ENCODE measurements at regions not wholly inside any gene's neighbourhood (a gene's known extent, or its start where the extent isn't known, plus 50 kb on each side); places are given as distances from the start of the nearest gene placed in this dataset.
"Not testable (repeated sequence)": the region's sequence is repeated elsewhere in the genome, so short reads cannot be mapped to it uniquely, and the experiment has no call there.

DNA sequence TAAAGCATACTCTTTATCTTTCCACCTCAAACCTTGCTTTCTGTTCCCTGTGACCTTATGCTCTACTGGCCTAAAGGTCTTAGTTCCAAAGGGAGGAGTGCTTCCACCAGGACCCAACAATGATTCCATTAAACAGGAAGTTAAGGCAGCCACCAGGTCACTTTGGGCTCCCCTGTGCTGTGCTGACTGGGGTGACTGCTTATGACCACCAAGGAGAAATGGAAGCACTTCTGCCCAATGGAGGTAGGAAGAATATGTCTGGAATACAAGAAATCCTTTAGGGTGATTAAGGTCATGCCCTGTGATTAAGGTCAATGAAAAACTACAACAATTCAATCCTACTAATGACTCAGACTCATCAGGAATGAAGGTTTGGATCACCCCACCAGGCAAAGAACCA lies 233.8 kb upstream of the CDH11 start:
- no peak for DNase-seq (ENCODE audit: low spot score)

DNA sequence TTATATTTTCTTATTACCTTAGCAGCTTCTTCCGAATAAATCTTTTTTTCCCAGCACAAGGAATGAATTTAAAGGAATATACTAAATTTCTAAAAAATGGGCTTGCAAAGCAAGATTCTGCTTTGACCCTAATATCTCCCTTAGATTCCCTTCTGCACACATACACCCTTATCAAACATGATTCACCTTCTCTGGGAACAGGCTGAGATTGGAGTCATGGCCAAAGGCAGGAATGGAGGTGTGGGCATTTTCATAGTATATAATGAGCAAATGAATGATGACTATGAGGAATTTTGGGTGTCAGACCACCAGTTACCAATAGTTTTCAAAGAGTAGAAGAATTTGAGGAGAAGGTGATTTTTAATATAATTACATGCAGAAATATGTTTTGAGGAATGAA lies 231.3 kb upstream of the CDH11 start:
- no peak for DNase-seq (ENCODE audit: low spot score)

DNA sequence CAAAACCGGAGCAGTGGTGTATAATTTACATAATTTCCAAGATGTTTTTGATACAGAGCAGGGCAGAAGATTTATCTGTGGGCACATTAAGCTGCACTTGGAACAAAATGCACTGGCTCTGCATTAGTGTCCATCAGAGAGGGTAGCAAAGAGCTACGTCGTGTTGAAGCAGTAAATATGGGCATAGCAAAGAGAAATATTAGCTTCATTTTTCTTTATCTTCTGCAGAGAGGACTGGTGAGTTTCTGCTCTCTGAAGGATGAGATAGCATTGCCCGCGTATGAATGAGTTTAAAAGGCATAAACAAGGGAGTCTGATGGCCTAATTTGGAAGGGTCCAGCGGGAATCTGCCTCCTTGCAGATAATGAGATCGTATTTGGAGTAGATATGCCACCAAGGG lies 227.8 kb upstream of the CDH11 start:
- DNase-seq (ENCODE audit: low spot score) = no peak

DNA sequence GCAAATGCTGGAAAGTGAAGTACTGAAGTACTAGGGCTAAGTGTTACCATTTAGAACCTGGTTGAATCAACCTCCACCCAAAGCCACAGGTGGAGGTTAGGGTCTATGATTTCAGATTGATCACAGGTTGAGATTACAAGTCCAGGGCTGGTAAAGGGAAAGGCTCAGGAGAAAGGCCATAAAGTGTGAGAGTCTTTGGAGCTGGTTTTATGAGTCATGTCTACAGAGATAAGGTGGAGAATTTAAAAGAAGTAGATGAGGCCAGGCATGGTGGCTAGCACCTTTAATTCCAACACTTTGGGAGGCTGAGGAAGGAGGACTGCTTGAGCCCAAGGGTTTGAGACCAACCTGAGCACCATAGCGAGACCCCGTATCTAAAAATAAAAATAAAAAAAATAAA lies 221.7 kb upstream of the CDH11 start:
- no peak for DNase-seq (ENCODE audit: low spot score)

DNA sequence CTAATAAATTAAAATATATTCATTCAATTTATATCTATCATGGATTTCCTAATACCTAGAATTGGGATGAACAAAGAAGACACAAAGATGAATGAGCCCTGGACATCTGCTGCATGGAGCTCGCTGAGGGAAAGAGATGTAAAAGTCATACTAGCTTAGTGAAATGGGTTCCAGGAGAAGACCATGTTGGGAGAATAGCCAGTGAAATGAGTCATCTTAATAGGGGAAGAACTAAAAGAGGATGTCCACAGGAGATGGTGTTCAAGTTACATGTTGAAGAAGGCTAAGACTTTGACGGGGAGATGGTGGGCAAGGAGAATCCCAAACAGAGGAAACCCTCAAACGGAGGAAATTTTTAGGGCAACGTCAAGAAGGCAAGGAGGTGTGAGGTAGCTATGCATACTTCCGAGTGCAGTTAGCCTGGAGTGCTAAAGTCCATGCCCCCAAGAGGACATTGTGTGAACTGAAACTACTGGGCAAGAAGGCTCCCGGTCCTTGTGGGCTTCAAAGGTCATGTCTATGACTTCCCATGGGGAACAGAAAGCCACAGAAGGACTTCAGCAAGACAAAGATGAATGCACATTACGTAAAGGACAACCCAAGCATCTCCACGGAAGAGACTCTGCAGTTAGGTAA lies 220.5 kb upstream of the CDH11 start:
- DNase-seq (ENCODE audit: low spot score) = no peak

DNA sequence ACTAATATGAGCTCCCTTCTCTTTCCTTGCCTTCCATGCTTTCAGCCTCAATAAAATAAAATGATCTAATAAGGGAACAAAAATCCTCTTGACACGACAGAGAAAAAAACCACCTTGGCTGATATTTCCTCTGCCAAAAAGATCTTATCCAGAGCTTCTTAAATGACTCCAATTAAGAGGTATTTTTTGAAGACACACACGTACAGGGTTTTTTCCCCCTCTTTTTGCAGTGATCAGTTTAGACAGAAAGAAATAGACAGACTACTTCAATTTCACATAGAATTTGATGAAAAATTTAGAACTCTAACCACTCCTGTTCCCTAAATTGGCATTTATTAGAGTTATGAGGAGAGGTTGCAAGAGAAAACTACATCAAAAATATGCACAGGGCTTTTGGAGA lies 217.2 kb upstream of the CDH11 start:
- DNase-seq (ENCODE audit: low spot score) = no peak

DNA sequence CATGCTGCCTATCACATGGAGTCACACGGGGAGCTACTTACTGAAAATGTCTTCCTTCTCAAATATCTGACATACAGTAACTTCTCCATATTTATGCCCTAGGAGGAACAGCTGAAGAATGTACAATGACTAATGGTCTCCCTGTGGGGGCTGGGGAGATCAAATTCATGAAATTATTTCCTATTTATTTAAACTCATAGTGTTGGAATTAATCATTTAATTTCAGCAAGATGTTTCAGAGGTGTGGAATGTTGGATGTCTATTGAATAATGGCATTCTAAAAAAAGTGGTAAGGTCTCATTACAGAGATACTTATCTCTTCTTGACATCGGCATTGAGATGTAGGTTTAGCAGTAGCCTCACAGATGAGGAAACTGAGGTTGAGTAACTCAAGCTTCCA lies 214.3 kb upstream of the CDH11 start:
- DNase-seq (ENCODE audit: low spot score) = no peak

DNA sequence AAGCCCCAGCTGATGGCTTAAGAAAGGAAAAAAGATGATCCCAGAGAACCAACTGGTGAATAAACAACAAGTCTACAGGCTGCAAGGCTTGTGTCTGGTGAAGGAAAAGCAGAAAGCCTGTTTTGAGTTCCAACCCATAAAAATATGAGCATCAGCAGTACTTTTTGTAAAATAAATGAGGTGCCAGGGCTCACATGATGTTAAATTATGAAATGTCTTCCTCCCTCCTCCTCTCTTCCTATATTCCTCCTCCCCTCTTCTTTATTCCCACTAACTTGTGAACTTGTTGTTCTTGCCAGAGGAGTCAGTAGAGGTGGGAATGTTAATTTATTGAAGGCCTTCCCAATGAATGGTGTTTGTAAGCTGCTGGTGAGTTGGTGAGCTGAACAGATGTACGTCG lies 212.2 kb upstream of the CDH11 start:
- no peak for DNase-seq (ENCODE audit: low spot score)

DNA sequence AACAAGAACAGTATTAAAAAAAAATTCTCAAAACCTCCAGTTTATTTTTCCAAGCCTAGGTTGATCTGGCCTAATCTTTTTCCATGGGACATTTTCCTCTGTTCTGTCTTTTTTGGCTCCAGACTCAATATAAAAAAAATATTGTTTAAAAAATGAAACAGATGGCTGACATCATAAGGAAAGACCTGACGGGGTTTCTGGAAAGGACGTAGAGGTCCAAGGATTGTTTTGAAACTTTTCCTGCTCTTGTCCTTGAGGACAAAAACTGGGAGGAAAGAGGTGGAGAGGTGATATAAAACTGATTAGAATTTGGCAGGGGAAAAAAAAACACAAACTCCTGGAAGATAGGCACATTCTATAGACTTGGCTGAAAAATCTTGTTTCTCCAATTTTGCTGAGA lies 211.4 kb upstream of the CDH11 start:
- no peak for DNase-seq (ENCODE audit: low spot score)

DNA sequence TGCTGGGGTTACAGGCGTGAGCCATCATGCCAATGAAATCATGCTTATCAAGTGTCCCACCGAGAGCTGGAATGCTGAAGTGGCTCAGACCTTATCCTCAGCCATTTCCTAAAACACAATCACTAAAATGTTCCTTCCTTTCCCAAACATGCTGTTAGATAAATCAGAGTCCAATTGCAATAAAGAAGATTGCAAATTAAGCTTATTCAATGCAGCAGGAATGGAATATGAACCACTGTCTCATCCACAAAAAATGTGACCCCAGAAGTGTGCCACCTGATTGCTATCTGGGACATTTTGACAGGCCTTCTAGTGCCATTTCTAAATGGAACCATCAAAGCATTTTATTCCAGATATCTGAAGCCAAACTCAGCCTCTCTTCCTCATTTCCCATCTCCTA lies 205.5 kb upstream of the CDH11 start:
- no peak for DNase-seq (ENCODE audit: low spot score)

DNA sequence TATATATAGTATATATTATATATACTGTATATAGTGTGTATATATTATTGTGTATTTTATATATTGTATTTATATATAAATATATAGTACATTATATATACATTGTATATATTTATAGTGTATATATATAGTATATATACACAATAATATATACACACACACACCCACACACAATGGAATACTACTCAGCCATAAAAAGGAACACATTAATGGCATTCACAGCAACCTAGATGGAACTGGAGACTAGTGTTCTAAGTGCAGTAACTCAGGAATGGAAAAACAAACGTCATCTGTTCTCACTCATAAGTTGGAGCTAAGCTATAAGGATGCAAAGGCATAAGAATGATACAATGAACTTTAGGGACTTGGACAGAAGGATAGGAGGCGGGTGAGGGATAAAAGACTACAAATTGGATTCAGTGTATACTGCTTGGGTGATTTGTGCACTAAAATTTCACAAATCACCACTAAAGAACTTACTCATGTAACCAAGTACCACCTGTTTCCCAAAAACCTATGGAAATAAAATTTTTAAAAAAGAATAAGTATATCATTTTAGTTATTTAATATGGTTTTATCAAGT lies 201.9 kb upstream of the CDH11 start:
- no peak for DNase-seq (ENCODE audit: low spot score)

DNA sequence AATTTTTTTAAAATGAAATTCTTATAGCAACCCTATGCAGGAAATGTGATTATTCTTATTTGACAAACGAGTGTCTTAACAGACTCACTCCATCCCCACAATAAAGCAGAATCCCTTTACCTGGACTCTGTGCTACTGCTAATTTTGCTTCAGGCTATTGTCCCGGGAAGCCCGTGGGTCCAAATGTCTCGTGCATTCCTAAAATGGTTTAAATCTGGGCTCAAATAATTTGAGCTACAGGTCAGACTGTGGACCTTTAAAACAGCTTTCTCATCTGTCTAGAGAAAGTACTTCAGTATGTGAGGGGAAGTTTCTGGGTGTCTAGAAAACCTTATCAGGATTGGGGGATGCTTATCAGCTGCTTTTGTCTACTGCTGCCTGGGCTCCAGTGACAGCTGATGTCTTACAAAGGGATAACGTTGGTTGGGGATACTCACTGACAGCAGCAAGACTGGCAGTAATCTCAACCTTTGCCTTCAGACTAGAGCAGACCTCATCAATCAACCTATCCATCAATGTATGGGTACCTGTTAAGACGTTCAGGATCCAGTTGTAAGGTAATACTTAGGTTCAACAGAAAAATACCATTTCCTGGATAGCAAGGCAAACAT lies 197.9 kb upstream of the CDH11 start:
- no peak for DNase-seq (ENCODE audit: low spot score)

DNA sequence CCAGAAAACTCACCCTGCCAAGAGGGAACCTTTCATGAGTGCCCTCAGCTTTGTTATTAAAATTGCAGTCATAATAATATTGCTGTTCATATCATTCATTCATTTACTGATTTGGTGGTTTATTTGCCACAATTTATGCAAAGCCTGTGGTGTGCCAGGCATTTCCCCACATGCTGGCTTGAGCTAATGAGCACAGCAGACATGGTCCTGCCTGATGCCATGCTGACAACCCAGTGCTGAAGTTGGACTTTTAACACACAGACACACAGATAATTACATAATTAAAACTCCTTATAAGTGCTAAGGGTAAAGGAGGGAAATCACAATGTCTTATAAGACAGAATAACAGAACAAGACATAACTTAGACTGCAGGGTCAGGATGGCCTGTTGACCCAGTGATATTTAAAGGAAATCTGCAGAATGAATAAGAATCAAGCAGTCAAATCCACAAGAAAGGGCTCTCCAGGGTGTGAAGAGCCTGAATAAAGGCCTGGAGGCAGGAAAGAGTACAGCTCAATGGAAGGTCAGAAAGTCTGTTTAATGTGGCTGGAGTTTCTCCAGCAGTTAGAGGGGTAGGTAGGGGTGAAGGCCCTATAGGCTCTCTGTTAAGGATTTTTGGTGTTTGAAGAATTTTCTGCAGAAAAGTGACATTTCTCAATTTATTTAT lies 196.9 kb upstream of the CDH11 start:
- no peak for DNase-seq (ENCODE audit: low spot score)

DNA sequence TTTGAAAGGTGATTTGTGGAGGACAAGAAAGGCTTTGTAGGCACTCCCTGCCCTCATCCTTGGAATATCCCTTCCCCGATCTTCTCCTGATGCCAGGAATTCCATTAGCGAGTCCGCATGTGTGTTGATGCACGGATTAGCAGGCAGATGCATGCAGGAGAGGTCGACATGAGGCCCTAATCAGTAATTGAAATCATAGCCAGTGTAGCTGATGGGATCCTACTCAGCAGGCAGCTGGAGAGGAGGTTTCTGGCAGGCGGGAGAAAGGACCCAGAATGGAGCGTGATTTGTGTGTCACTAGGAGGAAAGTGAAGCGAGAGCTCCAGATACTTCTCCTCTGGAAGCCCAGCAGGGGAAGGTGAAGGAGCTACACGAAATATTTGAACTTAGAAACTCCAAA lies 196.3 kb upstream of the CDH11 start:
- DNase-seq (ENCODE audit: low spot score) = no peak

DNA sequence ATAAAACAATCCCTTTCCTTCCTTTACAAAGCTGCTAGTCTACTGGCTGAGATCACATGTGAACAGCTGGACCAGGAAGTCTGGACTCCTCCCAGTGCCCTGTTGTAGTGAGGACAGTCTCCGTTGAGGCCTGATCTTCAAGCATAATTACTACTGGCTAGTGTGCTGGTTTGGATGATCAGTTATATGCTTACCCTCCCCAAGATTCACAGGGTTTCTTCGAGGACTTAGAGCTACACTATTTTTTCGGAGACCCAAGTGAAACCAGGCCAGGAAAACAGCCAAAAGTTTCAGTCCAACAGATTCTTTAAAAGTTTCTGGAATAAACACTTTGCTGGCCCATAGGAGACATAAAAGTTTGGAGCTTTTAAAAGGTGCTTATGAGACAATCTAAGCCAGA lies 194.9 kb upstream of the CDH11 start:
- DNase-seq (ENCODE audit: low spot score) = no peak

DNA sequence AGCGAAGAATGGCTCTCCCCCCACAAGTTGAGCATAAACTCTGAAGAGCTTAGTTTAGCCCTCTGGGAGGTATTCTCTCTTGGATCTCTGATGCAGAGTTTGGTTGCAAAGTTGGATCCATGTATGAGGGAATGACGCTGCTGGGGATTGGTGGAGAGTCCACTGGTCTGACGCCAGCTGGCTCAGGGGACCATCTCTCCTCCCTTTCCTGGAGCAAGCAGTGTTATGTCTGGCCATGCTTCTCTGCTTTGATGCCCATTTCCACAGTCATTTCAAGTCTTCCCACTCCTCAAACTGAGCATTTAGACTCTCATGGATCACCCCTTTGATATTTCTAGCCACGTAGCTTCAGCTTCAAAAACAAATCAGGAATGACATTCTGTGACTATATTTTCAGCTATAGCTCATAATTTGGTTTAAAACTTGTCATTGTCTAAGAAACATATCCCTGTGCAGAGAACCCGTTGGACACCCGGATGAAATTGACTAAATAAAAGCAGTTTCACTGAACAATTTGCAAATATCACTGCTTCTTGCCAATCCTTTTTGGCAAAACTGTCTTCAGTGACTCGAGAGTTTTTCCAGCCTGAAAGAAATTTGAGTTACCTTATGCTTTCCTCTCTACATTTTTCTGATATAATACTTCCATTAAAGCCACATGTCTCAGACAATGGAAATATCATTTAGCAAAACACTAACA lies 193.4 kb upstream of the CDH11 start:
- DNase-seq (ENCODE audit: low spot score) = no peak

DNA sequence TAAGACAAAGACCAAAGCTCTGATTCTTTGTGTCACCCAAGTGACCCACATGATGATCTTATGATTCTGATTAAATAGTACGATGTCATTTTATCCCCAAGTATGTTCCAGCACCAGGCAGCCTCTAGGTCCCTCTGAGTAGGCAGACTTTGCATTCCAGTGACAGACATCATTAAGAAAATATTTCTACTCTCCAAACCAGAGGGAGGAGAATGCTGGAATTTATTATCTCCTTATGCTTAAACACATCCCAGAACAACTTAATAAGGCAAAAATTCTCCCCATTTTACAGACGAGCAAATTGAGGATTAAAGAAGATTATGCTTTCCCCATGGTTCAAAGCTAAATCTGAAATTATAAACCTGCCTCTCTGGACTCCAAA lies 192.8 kb upstream of the CDH11 start:
- DNase-seq (ENCODE audit: low spot score) = no peak

DNA sequence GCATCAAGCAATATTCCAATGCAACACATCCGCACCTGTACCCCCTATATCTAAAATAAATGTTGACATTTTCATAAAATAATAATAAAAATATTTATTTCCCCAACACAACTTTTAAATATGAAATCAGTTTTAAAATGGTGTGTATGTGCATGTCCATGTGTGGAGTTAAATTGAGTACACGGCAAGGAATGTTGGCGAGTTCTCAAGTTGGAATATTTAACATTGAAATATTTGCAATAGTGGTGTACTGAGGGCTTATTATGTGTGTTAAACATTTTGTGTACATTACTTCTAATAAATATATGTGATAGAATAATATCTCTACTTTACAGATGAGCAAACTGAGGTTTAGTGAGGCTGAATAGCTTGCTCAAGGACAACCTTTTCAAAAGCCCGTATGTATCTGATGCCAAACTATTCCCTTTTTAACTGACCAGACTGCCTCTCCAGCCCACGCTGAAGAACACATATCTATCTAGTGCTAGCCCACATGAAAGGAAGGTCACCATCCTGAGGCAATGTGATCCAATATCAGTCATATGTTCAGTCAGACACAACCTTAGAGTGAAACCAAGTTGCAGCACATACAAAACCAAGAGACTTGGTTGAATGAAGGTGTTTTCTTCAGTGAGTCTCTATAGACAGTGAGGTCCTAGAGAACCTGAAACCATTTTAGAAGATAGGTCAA lies 192.2 kb upstream of the CDH11 start:
- no peak for DNase-seq (ENCODE audit: low spot score)

DNA sequence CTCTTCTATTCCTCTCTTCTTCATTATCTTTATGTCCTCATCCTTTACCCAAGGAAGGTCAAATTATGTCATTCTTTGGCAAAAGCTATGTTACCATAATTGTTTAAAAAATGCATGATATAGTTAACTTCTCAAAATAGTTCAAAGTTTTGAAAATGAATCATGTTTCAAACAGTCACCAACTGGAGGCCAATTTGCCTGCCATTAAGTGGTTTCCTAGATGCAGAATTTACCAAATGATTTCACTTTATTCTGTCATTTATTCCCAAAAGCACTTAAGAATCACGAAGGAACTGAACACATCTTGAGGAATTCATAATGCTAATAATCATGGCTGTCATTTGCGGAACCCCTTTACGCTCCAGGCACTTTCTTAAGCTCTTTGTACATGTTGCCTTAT lies 190.9 kb upstream of the CDH11 start:
- DNase-seq (ENCODE audit: low spot score) = no peak

DNA sequence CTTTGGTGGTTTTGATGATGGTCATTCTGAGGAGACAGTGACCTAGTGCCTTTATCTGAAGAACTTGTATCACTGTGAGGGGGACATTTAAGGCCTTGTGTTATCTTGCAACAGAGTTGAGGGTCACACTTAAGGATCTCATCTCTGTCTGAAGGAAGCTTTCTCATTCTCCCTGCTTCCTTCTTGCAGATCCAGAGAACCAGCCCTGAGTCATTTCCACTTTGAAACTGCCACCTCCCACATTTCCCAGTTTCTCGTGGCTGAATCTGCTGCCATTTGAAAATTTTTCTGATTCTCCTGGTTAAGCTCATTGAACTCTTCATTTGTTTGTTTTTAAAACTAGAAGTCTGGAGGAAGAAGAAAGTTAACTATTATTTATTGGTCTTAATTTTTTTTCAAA lies 190.2 kb upstream of the CDH11 start:
- no peak for DNase-seq (ENCODE audit: low spot score)

DNA sequence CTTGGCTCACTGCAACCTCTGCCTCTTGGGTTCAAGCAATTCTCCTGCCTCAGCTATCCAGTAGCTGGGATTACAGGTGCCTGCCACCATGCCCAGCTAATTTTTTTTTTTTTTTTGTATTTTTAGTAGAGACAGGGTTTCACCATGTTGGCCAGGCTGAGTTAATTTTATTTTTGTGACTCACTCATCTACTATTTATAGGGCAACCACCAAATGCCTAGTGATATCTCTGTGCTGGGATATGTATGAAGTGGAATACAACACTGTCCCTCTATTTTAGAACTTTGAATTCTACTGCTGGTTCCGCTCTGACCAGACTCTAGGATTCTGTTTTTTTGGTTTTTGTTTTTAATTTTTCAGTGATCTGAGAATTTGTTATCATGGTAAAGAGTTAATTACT lies 188.6 kb upstream of the CDH11 start:
- DNase-seq (ENCODE audit: low spot score) = not testable (repeated sequence)

DNA sequence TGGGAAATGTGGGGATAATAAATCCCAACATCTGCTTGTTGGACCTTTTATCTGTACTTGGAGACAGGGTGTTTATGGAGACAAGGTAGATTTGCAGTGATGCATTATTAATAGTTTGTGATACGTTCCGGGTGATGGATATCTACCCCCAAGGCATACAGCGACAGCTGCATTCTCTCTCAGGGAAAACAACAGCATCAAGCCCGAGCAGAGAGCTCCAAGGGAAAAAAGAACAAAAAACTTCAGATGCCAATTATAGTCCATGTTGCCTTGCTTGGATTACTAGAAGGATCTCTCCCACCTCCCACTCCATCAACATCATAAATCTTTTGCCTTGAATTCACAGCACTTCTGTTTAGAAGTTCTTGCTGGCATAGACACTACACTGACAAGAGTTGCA lies 187.5 kb upstream of the CDH11 start:
- no peak for DNase-seq (ENCODE audit: low spot score)
